HG03196 (cell line): ENCODE measurements at regions not wholly inside any gene's neighbourhood (a gene's known extent, or its start where the extent isn't known, plus 50 kb on each side); places are given as distances from the start of the nearest gene placed in this dataset.
"Not testable (repeated sequence)": the region's sequence is repeated elsewhere in the genome, so short reads cannot be mapped to it uniquely, and the experiment has no call there.

Source experiments
- ATAC-seq: cut with Tn5 transposase; IDR thresholded peaks from one replicate; pipeline ENCODE4 v1.9.1; 2021; ENCODE audit not compliant: unreplicated experiment

DNA sequence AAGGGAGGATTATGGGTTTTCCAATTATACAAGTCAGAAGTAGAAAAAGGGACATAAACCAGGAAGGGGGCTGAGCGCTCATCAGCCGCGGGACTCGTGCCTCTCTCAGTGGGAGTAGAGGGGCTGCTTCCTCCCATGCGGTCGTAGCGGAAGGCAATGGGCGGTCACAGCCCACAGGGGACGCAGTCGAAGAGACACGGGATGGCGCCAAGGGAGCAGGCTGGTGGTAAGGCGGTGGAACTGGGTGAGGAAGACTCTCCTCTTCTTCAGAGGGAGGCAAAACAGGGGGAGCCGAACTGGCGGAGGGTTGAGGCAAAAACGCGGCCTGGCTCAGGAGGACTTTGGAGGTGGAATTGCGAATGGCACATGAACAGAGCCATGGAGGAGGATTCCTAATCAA is 677.7 kb downstream of the TMEM121 start:
- ATAC-seq: no peak

DNA sequence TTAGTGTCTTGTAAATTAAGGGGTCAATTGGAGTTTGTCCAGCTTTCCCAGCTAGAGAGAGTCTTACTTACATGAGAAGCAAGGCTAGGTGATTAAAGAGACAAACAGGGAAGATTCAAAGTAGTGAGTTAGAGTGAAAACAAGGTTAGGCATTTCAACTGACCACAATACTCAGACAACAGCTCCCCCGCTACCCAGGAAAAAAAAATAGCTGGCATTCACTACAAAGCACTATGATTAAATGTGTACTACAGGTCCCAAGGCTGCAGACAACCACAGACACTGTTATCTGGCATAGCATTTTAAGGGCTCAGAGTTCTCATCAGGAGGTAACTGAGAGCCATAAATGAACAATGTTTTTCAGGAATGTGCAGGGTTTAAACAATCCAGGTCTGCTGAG is 680.9 kb downstream of the TMEM121 start:
- no peak for ATAC-seq

DNA sequence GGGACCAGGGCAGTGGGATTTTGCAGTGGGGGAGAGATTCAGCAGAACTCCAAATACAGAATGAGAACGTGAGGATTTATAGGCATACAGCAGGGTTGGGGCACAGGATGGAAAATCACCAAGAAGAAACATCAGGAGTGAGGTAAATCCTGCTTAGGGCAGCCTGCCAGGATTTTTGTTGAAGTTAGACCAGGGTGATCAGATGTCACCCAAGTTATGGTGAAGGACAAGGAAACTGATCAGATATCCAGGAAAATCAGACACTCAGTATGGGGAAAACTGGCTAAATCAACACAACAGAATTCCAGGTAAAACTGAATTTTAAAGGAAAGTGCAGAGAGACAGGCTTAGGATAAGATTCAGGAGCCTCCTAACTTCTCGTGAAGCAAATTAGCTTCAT is 682.4 kb downstream of the TMEM121 start:
- ATAC-seq: no peak

DNA sequence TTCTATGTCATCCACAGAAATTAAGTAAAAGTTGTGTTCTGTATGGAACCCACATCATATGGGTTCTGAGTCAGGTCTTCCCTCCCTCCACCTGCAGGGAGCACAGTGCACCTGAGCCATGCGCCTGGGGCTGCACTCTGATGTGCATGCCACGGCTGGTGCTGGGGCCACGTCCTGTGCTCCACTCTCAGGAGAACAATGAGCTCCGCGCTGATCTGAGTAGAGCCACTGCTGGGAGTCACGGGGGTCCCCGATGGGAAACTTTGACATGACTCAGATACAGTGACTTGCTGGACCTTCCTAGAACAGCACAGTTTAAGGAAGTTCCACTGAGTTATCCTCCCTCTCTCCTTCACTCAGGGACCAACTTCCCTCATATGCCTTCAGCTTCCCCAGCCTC is 683.4 kb downstream of the TMEM121 start:
- no peak for ATAC-seq

DNA sequence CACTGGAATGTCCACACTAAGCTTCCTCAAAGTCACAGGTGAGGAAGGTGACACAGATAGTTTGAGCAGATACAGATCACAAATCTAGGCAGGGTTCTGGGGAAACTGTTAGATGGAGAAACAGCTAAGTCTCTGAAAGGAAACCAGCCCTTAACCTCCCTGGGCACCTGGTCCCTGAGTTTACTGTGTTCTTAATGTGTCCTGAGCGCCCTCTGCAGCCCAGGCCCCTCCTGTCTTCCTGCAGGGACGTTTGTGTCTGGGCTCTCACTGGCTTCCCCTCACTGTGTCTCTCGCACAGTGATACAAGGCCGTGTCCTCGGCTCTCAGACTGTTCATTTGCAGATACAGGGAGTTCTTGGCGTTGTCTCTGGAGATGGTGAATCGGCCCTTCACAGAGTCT is 684.3 kb downstream of the TMEM121 start:
- no peak for ATAC-seq

DNA sequence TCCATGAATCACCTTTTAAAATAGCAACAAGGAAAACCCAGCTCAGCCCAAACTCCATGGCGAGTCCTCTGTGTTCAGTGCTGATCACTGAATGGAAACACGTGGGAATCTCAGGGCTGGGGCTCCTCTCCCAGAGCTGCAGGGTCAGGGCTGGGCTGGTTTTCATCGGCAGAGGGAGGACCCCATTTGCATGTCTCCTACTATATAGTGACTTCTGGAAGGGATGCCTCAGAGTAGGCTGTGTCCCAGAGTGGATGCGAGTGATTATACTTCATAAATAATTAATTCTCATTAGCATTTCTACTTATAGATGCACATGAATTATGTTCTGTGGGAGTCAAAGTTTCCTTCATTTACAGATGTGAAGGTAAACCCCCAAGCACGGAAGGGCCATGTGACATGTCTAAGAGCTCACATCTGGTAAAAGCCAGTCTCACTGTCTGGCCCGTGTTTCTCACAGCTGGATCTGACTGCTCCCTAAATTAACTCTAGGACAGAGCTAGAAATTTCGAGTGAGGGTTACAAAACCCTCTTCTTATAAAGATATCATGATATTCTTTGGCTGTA is 685.0 kb downstream of the TMEM121 start:
- ATAC-seq: no peak

DNA sequence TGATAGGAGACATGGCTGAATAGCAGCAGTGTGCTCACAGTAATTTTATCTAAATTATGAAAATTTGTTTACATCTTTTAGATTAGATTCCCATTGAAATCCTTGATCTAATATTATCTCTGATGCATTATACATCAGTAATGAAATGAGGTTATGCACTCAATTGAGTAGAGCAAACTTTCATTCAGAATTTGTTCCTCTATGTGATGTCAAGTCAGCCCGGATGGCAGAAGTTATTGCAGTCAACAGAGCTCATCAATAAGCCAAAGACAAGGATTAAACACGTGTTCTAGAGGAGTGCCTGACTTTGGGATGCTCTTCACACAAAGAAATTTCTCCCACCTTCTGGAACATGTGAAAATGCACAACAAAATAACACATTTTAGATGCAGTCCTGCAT is 688.8 kb downstream of the TMEM121 start:
- no peak for ATAC-seq

DNA sequence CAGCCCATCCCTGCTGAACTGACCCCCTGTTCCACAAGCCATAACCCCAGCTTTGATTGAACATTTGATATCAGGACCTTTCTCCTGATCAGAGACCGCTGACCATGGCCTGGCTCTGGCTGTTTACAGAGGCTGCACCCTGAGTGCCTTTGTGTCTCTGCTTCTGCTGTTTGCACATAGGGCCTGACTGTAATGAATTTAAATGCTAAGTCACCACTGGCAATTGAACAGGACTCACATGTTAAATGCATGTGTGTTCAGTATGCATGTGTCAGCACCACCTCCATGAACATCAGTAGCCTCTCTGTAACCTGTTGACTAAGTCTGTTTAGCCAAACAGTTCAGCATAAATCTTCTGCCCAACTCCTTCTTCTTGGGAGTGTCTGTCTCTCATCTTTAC is 690.3 kb downstream of the TMEM121 start:
- ATAC-seq: no peak

DNA sequence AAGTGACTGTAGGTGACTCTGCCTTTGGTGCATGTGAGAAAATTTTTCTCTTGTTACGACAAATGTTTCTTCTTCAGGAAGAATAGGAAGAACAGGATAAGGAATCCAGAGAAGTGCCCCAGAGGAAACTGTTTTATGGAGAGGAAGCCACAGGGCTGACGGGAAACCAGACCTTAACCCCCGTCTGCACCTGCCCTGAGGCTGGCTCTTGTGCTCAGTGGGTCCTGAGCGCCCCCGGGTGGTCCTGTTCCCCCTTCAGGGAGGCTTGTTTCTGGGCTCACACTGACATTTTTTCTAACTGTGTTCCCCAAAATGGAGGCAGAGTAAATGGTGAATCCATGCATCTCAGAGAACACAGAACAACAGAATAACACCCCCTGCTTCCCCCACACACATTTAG is 691.8 kb downstream of the TMEM121 start:
- ATAC-seq: no peak

DNA sequence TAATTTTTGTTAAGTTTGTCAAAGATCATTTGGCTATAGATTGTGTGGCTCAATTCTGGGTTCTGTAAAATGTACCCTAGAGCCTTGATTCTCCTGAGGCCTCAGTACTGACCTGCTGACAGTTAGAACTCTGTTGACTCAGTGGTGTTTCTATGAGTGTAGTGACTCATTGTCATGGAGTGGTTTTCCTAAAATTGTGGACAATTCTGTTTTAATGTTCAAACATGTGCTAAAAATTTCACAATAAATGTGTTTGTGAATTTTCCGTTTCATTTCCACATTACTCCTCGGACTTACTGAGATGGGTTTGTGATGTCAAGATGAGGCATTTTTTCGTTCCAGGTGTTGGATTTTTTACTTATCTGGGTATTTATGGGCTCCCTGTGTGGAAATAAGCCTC is 695.9 kb downstream of the TMEM121 start:
- ATAC-seq: no peak

DNA sequence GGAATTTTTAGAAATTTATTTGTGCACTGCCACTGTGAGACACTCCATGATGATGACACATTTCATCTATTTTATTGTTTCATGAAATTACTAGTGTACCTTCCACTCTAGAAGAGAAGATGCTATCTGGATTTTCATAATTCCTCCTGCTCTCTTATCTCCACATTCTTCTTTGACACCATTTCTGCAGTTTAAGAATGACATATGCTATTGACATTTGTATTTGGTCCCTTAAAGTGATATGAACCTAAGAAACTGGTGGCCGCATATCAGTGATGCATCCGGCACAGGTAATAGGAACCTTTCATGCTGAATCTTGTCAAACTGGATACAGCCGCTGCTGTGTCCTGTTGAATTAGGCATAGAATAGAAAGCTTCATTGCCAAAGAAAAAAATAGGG is 696.3 kb downstream of the TMEM121 start:
- no peak for ATAC-seq

DNA sequence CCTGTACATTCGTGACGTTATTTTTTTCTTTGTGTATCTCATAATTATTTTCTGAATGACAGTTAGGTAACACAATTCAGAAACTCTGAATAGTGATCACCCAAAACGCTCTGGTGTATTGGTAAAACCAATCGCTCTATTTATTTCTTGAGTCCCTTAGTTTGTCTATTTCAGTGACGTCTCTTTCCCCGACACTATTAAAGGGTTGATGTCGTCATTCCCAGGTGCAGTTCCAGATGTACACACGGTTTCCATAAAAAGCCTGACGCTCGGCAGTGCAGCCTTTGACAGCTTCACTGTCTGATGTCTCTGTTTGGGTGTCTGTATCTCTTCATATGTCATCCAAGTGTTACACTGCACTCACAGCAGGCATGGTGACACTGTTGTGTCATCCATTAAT is 701.4 kb downstream of the TMEM121 start:
- ATAC-seq: no peak

DNA sequence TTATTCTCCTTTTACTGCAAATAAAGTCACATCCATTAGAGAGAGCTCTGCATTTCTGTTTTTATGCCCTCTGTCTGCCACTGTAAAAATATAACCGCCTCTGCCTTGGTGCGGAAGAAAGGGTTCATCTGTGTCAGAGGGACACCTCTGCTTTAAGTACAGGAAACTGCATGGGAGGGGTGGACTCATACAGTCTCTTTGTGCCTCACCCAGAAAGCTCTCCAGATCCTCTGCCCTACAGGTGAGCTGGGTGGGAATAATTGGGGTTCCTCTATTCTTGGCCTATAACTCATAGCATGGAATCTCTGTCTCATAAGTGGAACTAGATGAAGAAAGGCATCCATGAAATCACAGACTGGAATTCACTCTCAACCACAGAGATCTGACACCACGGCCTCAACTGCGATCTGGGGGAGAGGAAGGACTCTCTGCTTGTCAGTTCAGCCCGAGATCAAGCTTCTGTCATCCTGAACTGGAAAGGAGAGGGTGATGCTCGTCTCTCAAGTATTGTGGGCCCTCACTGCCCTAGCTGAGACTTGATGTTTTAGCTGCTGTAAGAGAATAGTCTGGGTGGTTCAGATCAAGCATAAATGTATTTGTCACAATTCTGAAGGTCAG is 702.3 kb downstream of the TMEM121 start:
- no peak for ATAC-seq

DNA sequence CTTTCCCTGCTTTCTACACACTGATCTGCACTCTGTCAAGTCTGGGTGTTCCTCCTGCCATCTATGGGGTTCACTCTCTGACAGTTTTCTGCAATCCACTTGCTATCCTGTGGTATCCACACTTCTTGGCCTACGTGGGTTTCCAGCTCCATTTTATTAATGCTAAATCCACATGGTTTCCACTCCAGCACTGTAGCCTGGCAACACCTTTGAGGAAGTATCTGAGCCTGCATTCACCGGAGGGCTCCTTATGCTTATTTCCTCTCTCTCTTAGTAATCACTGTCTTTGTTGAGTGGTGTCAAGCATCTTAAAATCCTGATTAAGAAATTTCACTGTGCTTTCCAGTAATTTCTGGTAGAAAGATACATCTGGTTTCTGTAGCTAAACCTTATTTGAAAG is 703.7 kb downstream of the TMEM121 start:
- ATAC-seq: no peak

DNA sequence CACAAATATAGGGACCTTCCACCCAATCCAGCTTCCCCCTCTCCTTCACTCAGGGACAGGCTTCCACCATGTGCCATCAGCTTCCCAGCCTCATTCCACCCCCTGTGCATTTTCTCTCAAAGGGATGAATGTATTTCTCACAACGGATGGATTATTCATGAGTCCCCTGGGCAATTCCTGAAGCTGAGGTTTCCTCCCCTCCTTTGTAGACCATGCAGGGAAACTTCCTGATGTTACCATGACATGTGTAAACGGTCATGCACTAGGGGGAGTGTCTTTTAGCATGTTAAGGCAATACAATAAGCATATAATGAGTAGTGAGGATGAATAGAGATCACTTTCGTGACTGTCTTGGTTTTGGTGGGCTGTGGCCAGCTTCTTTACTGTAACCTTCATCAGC is 706.8 kb downstream of the TMEM121 start:
- not testable (repeated sequence) for ATAC-seq

DNA sequence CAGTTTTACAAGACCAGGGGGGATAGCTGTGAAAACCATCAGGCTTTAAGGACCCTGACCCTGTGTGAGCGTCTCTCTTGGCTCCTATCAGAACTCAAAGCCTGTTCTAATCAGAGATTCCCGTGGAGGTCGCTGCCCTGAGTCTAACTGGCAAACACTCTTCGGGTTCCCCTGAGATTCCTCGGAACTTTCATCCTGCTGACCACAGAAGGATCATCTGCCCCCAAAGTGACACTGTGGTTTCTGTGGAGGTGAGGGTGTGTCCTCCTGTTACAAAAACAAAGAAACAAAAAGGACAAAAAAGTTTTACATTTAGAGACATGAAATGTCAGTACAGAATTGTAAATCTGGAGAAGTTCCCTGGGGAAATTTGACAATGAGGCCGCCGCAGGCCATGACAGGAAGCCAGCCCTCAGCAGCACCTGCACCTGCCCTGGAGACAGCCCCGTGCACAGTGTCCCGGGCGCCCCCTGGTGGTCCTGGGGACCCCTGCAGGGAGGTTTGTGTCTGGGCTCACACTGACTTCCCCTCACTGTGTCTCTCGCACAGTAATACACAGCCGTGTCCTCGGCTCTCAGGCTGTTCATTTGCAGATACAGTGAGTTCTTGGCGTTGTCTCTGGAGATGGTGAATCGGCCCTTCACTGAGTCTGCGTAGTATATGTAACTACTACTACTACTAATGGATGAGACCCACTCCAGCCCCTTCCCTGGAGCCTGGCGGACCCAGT is 708.3 kb downstream of the TMEM121 start:
- ATAC-seq: not testable (repeated sequence)

DNA sequence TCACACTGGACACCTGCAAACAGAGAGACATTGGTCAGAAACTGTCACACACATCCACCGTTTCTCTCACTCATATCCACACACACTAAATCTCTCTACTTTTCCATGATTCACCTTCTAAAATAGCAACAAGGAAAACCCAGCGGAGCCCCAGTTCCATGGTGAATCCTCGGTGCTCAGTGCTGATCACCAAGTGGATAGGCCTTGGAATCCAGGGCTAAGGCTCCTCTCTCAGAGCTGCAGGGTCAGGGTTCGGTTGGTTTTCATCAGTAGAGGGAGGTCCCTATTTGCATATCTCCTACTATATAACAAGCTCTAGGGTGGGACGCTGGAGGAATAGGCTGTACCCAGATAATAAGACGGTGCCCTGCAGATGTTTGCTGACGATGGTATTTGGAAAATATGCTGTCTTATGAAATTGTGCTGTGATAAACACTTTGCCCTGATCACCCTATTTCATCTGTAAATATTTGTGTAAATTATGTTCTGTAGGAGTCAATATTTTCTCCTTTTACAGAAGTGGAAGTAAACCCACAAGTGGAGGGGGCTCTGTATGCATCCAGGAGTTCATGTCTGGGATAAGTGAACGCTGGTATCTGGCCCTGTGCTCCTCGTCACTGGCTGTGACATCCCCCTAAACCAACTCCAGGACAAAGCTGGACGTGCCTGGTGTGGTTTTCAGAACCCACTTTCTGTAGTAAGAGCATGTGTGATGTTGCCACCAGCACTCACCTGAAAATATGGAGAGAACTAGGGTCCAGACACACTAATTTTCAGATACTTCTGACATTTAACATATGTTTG is 709.2 kb downstream of the TMEM121 start:
- ATAC-seq: no peak

DNA sequence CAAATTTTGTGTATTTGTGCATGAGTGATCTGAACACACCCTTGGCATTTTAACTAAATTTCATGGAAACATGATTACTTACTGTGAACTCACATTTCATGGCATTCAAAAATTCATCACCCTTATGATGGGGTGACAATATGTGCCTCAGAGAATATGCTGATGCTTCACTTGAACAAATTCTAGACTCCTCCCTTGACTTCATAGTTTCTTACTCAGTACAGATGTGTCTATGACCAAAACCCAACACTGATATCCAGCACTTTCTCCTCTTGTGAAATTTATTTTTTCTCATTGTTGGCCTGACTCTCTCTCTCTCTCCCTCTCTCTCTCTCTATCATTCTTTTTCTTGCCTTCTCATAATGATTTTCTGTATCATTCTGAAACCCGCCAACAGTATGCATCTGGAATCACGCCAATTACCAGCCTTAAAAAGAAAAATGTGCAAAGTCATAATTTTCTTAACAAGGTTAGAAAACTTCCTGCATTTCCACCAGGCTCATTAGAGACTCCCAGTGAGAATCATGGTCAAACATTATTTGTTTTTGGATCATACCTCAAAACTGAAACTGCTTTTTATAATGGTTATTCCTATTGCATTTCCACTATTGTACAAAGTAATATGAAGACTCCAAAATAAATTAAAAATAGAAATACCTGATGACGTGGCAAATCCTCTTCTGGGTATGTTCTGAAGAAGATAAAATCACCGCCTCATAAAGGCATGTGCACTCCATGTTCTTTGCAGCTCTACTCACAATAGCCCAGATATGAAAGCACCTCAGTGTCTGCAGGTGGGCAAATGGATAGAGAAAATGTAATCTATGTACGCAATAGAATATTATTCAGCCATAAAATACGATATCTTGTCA is 722.2 kb downstream of the TMEM121 start:
- no peak for ATAC-seq

DNA sequence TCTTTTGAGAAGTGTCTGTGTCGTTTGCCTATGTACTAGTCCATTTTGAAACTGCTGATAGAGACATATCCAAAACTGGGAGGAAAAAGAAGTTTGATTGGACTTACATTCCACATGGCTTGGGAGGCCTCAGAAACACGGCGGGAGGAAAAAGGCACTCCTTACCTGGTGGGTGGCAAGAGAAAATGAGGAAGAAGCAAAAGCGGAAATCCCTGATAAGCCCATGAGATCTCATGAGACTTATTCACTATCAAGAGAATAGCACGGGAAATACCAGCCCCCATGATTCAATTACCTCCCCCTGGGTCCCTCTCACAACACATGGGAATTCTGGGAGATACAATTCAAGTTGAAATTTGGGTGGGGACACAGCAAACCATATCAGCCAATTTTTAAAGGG is 727.6 kb downstream of the TMEM121 start:
- ATAC-seq: not testable (repeated sequence)

DNA sequence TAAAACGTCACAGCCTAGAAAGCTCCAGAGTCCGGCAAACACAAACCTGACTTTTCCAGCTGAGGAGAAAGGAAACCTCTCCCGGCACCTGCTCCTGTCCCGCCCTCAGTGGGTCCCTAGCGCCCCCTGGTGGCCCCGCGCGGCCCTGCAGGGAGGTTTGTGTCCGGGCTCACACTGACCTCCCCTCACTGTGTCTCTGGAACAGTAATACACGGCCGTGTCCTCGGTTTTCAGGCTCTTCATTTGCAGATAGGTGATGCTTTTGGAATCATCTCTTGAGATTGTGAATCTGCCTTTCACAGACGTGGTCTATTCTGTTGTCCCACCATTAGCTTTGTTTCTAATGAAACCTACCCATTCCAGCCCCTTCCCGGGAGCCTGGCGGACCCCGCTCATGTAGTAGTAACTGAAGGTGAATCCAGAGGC is 731.2 kb downstream of the TMEM121 start:
- not testable (repeated sequence) for ATAC-seq
